GM18870 (cell line): ENCODE measurements at regions not wholly inside any gene's neighbourhood (a gene's known extent, or its start where the extent isn't known, plus 50 kb on each side); places are given as distances from the start of the nearest gene placed in this dataset.

Source experiments
- ATAC-seq: cut with Tn5 transposase; IDR thresholded peaks from one replicate; pipeline ENCODE4 v1.9.1; 2021; ENCODE audit warnings: moderate library complexity; ENCODE audit not compliant: unreplicated experiment

DNA sequence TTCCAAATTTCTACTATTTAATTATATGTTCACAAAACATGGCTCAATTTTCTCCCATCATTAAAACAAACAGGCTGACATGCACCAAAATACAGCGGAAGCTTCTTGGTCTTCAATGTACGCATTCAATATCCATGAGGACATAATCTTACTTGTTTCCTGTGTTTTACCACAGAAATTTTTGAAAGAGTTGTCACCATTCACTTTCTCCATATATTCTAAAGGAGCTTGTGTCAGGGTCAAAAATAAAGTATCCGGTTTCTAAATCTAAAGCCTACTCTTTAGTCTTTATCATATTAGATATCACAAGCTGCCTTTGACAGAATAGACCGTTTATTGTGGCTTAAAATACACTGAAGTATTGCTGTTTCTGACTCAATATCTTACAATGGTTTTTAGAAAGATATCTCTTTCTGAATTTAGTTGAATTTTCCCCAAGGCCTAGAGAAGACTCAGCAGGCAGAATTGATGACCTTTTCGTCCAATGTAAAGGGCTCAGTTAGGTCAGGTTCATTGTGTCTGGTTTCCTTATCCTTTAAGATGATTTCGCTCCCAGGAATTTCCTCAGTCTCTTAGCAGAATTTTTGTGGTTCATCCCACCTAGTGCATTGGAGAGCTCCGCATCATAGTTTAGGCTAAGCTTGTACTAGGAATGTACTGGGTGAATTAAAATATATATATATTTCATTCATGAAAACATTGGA is 717.2 kb downstream of the NCAM2 start:
- ATAC-seq = no peak

DNA sequence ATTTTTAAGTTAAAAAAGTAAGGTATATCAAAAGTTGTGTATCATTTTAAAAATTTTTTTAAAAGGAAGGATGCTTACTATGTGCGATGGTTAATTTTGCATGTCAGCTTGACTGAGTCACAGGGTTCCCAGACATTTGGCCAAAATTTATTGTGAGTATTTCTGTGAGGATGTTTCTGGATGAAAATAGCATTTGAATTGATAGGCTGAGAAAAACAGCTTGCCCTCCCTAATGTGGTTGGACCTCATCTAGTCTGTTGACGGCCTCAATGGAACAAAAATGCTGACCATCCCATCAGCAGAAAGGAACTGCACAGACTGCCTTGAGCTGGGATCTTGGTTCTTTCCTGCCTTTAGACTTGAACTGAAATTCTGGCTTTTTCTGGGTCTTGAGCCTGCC is 724.5 kb downstream of the NCAM2 start:
- ATAC-seq = no peak

DNA sequence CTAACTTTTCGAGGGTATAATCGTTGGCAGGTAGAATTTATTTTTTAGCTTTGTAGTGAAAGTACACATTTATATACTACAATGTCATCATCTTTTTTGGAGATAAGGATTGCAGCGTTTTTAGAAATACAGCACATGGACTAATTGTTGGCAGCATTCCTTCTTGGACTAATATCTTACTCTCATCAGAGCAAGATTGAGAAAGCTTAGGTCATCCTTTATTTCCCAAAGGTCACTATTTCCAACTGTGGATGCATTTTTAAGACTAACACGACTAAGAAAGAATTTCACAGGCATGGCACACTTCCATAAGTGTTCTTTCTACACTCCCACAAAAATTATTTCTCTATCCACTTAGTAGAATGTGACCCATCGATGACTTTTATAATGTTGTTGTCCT is 732.3 kb downstream of the NCAM2 start:
- no peak for ATAC-seq

DNA sequence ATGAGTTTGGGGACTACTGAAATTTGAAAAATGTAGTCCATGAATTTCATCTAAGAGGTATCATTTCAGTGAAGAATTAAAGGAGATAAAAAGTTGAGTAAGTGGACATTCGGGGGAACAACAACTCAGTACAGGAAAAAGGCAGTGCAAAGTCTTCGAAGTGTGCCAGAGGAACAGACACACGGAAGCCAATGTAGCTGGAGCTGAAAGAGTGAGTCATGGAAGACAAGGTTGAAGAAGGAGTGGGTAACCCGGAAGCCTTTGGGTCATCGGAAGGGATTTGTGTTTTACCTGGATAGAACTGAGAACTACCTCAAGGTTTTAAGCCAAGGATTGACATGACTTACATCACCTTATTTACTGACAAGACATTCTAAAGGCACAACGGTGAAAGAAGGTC is 733.4 kb downstream of the NCAM2 start:
- no peak for ATAC-seq

DNA sequence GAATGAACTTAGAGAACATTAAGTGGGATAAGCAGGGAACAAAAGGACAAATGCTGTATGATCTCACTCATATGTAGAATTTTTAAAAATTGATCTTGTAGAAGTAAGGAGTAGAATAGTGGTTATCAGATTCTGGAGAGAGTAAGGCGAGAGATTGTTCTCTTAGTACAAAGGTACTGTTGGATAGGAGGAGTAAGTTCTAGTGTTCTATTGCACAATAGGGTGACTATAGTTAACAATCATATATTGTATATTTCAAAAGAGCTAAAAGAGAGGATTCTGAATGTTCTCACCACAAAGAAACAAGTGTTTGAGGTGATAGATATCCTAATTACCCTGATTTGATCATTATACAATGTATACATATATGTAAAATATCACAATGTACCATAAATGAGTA is 735.9 kb downstream of the NCAM2 start:
- ATAC-seq = no peak

DNA sequence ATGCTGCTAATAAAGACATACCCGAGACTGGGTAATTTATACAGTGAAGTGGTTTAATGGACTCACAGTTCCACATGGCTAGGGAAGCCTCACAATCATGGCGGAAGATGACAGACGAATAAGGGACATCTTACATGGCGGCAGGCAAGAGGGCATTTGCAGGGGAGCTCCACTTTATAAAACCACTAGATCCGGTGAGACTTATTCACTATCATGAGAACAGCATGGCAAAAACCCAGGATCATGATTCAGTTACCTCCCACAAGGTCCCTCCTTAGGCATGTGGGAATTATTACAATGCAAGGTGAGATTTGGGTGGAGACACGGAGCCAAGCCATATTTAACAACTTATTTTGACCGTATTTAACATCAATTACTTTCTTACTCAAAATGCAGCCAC is 739.0 kb downstream of the NCAM2 start:
- ATAC-seq = no peak

DNA sequence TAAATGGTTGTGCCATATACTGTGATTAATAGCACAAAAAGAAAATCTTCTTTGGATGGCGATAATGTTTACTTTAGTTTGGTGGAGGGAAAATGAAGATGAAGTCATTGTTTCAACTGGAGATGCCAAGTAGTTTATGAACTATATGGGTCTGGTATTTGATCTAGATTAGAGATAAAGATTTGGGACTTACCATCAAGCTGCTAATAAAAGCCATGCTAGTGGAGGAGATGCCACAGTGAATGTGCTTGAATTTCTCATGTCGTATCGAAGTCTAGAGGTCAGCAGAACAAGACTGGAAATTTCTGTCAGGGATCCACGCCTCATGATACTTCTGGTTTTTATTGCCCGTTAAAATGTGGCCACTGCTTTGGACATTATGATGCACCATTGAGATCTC is 742.0 kb downstream of the NCAM2 start:
- ATAC-seq = no peak

DNA sequence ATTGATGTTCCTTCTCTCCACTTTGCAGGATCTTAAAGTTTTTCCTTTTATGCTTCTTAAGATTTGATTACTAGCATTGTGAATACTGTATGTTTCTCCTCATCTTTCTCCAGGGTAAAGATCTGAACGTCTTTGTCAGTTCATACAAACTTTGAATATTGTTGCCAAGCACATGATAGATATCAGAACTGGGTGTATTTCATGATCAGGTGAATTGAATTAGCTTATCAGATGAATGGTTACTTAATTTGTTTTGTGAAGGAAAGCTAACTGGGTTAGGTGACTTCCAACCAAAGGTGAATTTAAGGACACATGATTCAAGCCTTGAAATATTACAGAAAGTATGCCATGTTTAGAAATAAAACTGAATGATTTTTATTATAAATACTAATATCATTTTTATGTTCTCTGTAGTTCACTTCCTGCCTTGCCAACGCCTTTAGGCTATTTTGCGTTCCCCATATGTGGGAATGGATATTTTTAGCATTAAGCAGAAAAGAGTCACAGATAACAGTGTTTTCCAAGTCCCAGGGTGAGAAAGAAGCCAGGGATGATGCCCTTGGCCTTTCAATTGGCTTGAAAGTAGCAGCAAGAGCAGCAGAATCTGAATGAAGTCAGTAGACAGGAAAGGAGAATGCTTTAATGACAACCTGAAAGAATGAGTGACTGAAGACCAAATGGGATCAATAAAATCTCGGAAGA is 752.1 kb downstream of the NCAM2 start:
- no peak for ATAC-seq

DNA sequence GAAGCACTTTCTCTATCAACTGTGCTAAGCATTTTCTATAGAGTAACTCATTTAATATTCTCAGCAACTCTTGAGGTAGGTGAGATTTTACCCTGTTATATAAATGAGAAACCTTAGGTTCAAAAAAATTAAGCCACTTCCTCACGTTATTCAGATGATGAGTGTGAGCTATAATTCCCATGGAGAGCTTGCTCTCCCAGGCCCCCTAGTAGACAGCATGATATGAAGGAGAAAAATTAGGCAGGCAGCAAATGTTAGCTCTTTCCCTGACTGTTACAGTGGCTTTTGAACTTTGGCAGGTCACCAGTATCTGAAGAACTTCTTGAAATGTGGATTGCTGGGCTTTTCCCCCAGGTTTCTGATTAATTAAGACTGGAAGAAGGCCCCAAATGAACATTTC is 753.1 kb downstream of the NCAM2 start:
- peak; percentile 50 for ATAC-seq

DNA sequence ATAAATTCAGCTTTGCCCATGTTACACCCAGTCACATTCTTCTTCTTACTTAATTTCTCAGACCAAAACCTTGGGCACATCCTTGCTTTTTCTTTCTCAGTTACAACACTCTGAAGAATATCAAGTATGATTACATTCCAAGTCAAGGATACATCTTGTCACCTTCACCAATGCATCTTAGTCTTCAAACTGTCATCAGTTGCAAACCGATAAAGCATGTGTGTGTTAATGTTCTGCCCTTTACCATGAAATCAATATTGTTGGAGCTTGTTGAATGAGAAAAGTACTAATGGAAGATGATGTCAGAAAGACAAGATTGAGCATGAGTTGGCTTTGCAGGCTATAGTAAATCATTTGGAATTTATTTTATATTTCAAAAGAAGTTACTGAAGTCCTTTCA is 764.6 kb downstream of the NCAM2 start:
- ATAC-seq = no peak

DNA sequence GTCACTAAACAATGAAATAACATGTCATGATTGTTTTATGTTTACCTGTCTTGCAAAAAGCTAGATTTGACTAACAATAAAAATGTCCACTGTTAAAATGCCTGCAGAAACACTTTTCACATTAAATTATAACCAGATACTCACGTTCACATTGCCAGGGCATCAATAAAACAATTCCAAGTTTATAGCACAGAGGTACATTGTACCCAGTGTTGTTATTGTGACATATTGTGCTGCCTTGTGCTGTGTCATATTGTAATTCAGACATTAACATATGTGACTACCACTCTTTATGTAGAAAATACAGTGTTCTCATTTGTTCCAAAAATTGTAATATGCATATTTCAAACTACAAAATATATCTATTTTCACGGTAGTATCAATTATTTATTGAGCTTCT is 766.1 kb downstream of the NCAM2 start:
- no peak for ATAC-seq

DNA sequence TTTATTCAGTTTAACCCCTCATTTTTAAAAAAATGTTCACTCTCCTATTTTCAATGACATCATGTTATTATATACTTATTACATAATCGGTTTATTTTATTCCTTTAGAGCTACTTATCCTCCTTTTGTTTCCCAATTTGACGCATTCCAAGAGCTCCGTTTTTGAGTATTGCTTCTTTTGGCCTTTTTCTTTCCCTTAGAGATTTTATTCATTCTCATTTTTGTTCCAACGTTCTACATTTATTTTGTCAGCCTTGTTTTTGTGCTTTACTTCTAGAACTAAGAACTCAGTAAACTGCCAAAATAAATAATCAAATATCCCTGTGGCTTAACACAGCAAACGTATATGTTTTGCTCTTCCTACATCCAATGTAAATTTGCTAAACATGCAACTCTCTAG is 769.1 kb downstream of the NCAM2 start:
- no peak for ATAC-seq

DNA sequence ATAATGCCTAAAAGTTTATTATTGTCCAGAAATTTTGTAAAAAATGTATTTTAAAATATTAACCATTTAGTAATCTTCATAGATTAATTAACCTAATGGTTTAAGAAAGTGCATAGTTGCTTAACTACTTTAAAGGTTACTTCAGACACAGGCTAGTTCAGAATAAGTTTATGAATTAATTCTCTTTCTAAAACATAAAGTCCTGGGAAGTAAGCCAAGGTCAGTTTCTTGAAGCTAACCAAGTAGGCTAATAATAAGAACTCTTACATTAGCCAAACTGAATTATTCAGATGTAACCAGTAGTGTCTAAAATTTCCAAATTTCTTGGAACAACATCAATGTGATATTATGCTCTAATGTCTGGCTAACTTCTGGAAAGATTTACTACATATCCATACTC is 790.4 kb downstream of the NCAM2 start:
- no peak for ATAC-seq

DNA sequence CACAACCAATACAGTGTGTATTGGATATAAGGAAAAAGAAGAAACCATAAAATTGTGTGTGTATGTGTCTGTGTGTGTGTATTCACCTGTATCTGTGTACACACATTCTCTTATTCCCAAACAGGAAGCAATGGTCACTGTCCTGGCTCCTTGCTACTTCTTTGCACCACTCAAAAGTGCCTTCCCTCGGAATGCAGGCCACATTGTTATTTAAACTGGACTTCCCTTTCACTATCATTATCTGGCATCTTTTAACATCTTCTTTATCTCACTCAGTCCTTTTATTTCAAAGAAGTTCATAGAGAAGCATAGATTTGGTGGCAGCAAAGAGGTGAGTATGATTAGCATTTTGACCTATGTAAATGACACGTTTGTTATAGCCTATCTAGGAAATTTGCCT is 803.7 kb downstream of the NCAM2 start:
- ATAC-seq = no peak

DNA sequence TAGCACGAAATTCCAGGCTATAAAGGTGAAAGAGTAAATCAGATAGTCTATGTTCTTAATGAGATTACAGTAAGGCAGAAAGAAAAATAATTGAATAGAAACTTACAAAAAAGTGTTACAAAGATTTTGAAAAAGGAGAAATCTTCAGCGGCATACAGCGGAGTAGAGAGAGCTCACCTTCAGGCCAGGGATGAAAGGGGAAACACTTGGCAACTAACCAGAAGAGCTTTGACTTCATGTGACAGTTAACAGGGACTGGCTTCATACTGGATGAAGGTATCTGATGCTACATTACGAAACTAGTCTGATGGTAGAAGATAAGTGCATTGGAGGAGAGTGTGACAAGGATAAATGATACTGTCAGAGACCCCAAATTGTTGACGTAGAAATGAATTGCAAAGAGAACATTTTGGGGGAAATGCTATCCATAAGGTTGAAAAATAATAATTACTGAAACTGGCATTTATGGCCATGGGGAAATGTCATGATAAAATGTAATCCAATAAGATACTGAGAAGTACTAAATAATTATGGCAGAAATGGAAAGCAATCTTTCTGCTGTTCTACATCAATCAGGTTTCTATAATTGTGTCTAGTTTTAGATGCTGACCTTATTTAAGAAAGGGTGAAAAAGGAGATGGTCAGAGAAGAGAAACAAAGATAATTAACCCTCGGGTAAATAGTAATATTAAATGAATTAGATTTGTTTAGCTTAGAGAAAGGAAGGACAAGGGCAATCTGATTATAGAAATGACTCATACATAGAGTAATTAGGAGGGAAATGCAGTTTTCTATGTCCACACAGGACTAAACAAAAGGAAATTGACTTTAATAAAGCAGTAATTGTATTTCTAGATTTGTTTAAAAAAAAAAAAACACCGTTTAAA is 808.7 kb downstream of the NCAM2 start:
- no peak for ATAC-seq

DNA sequence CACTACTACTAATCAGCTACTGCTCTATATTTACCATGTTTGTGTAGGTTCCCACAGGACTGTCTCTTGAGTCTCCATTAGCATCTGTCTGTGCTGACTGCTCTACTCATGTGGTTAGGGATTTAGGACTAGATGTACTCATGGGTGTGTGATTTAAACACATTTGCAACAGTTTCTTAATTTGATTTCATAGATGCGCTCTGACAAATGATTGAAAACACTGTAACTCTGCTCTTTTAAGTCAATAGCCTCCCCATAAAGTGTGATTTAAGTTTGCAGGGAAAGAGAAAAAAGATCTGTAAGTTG is 809.3 kb downstream of the NCAM2 start:
- ATAC-seq = no peak

DNA sequence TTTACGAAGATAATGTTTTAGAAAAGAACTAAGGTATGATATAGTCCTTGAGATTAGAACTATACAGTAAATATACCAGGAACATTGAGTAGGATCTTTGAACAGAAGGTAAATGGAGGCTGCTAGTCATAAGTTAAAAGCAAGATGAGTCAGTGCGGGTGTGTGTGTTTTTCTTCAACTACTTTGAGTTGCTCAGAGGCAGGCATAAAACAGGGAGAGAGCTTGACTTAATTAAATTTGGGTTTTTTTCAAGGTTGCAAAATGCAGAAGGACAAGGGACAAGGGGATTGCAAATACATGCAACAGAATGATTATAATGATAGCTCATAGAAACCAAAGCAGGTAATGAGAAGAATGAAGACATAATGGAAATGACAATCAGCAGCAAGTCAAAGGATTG is 815.1 kb downstream of the NCAM2 start:
- no peak for ATAC-seq

DNA sequence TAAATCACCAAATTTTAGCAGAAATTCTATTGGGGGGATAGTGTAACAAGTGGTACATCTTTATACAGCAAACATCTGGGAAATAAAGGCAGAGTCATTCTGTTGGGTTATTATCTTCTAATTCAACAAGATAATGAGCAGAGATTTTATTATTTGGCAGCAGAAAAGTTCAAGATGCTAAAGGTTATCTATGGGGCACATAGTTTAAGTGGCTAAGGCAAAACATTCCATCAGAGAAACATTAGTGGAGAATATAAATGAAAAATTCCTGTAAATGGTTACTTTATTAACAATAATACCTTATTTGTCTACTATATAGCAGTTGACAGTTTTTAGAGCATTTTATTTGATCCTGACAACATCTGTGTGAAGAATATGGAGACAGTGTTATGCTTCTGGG is 815.7 kb downstream of the NCAM2 start:
- no peak for ATAC-seq

DNA sequence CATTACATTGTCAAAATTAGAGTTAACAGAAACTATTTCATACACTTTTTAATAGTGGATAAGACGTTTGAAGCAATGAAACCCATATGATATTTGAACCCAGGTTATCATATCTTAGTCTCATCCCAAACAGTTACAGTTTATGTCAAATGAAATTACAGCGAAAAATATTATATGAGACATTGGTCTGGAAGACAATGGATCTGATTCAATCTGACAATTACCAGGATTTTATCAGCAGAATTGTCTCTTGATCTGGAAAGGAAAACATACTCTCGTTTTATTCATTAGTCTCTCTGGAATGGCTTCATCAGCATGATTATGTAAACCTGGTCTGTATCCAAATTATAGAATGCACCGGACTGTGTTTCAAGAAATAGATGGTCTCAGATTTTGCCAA is 818.6 kb downstream of the NCAM2 start:
- ATAC-seq = no peak

DNA sequence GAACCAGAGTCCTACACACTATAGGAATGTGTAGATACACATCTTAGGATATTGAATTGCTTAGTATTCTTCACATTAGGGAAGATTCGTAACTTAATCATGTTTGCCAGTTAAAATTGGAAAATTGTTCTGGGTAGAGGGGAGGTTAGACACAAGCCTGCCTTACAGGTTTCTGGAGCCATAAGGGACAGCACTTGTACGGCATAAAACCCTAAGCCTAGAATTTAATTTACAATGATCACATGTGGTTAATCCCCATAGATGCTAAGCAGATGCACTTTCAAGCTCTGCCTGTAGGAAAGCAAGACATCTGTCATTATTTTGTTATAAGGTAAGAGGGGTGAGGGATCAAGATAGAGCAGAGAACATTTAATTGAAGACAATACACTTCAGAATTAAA is 820.7 kb downstream of the NCAM2 start:
- ATAC-seq = no peak

DNA sequence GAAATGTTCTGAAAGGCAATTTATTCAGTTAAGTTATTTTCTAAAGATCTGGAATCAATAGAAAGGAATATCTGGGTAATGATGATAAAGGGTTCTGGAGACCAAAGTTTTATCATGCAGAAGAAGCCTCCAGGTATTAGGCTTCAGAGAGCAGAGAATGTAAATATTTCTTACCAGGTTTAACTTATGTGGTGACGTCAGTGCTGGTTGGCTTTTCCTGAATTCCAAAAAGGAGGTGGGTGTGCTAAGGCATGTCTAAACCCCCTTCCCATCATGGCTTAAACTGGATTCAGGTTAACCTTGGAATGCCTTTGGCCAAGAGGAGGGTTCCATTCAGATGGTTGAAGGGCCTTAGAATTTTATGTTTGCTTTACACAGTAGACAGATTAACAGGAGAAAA is 829.9 kb downstream of the NCAM2 start:
- no peak for ATAC-seq

DNA sequence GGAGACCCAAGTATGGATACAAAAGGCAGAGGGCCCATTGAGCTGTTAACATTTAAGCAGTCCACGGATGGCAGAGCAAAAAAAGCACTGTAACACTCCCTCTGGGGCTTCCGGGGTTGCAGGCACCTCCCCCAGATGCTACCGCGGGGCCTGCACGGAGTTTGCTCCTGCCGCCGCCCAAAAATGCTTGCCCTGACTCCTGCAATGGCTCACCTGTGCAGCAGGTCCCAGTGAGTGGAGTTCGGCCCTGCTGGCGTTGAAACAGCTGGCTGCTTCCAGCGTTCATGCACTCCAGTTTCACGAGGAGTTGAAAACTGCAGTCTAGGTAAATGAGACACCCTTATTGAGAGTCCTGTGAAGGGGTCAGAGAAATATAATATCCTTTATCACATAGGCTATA is 832.8 kb downstream of the NCAM2 start:
- no peak for ATAC-seq
